ENCODE measurements at regions not wholly inside any gene's neighbourhood (a gene's known extent, or its start where the extent isn't known, plus 50 kb on each side); places are given as distances from the start of the nearest gene placed in this dataset.

- Histone ChIP-seq H3K36me3 (replicated peaks; ENCODE audit: control insufficient read depth, insufficient read depth, low read length) (no peaks in the 10 kb centered on the region), H3K4me3 (ENCODE audit: insufficient read depth, low read depth, low read length) (no peak overlapping the region), H3K27me3 (ENCODE audit: control insufficient read depth, insufficient read depth, low read length) (no peaks in the 10 kb centered on the region)
- no peak for DNase-seq
Measured at GRCh38 chr11:111049131-111049530, 196.4 kb upstream of the POU2AF2 start.

DNA sequence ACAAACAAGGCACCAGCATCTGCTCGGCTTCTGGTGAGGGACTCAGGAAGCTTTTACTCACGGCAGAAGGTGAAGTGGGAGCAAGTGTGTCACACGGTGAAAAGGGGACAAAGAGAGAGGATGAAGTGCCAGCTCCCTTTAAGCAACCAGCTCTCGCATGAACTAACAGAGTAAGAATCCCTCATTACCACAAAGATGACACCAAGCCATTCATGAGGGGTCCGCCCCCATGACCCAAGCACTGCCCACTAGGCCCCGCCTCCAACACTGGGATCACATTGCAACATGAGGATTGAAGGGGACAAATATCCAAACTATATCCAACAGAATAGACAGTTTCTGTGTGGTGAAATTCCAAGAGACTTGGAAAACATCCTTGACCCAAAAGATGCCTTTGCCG is 198.2 kb upstream of the POU2AF2 start:
- peak; percentile 10 for DNase-seq
- Histone ChIP-seq H3K4me3 (ENCODE audit: insufficient read depth, low read depth, low read length) (no peak overlapping the region), H3K27me3 (ENCODE audit: control insufficient read depth, insufficient read depth, low read length) (no peaks in the 10 kb centered on the region), H3K36me3 (replicated peaks; ENCODE audit: control insufficient read depth, insufficient read depth, low read length) (no peaks in the 10 kb centered on the region)

- Histone ChIP-seq H3K4me3 (ENCODE audit: insufficient read depth, low read depth, low read length) (no peak overlapping the region), H3K27me3 (ENCODE audit: control insufficient read depth, insufficient read depth, low read length) (no peaks in the 10 kb centered on the region), H3K36me3 (replicated peaks; ENCODE audit: control insufficient read depth, insufficient read depth, low read length) (no peaks in the 10 kb centered on the region)
- no peak for DNase-seq
Measured at GRCh38 chr11:111046291-111046690, 199.2 kb upstream of the POU2AF2 start.

DNA sequence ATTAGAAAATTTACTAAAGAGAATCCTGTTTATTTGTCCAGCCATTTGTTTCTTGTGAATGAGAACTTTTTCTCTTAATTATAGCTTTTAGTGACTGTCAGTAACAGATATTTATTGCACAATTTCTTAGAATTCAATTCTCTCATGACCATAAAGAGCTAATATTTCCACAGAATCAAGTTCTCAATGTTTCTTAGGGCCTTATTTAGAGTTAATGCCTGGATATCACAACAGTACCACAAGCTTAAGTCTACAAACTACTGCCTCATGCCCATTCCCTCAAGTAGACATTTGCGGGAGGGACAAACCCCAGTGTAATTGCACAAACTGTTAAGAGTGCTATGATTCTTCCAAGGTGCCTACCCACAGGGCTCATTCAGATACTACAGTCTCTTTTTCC is 199.7 kb upstream of the POU2AF2 start:
- no peaks in the 10 kb centered on the region for H3K27me3 ChIP-seq (ENCODE audit: control insufficient read depth, insufficient read depth, low read length)
- H3K36me3 ChIP-seq (replicated peaks; ENCODE audit: control insufficient read depth, insufficient read depth, low read length) = no peaks in the 10 kb centered on the region
- DNase-seq = no peak
- no peak overlapping the region for H3K4me3 ChIP-seq (ENCODE audit: insufficient read depth, low read depth, low read length)

GRCh38 chr11:111045407-111045803 is 200.1 kb upstream of the POU2AF2 start:
- no peaks in the 10 kb centered on the region for H3K27me3 ChIP-seq (ENCODE audit: control insufficient read depth, insufficient read depth, low read length)
- no peak for DNase-seq
- H3K4me3 ChIP-seq (ENCODE audit: insufficient read depth, low read depth, low read length) = no peak overlapping the region
- no peaks in the 10 kb centered on the region for H3K36me3 ChIP-seq (replicated peaks; ENCODE audit: control insufficient read depth, insufficient read depth, low read length)

DNA sequence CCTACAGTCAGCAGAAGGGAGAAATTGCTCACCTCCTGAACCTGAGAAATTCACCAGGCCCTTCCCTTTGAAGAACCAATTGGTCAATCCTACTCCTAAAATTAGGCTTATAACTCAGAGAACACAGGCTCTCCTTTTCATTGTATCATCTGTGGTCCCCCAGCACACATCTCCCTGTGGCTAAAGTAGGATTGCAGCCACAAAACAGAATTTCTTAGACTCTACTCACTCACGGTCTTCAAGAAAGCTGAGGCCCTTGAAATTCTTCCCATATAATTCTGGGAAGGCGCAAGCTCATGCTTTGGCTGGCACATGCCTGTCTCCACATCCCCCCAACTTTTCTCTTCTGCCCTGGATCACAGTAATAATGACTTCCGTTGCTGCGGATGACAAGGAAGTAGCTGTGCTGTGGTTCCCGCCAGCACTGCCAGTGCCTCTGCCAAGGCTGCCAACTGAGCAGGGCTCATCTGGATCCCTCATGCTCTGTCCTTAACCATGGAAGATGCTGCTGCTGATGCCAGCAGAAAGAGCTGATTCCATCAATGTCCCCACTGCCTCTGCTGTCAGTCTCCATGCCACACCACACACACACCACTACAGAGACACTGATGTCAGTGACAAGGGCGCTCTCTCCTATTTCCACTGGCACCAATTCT is 200.6 kb upstream of the POU2AF2 start:
- Histone ChIP-seq H3K4me3 (ENCODE audit: insufficient read depth, low read depth, low read length) (no peak overlapping the region), H3K27me3 (ENCODE audit: control insufficient read depth, insufficient read depth, low read length) (no peaks in the 10 kb centered on the region), H3K36me3 (replicated peaks; ENCODE audit: control insufficient read depth, insufficient read depth, low read length) (no peaks in the 10 kb centered on the region)
- DNase-seq = no peak

GRCh38 chr11:111039982-111040381 is 205.5 kb upstream of the POU2AF2 start:
- Histone ChIP-seq H3K4me3 (ENCODE audit: insufficient read depth, low read depth, low read length) (no peak overlapping the region), H3K27me3 (ENCODE audit: control insufficient read depth, insufficient read depth, low read length) (no peaks in the 10 kb centered on the region), H3K36me3 (replicated peaks; ENCODE audit: control insufficient read depth, insufficient read depth, low read length) (no peaks in the 10 kb centered on the region)
- DNase-seq = no peak

DNA sequence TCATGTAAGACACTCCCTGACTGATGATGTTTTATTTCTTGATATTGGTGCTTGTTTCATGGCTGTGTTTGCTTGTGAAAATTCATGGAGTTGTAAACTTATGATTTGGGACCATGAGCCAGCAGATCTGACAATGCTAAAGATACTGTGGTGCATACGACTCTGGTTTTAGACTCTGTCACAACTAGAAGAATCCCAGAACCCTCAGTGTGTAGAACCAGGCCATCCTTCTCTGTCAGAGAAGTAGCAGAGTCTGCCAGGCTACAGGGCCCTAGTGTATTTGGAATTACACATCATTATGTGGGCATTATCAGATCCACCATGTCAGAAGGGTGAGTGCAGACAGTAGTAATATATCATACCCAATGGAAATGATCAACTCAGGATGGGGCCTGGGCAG is 209.8 kb upstream of the POU2AF2 start:
- no peak for DNase-seq

DNA sequence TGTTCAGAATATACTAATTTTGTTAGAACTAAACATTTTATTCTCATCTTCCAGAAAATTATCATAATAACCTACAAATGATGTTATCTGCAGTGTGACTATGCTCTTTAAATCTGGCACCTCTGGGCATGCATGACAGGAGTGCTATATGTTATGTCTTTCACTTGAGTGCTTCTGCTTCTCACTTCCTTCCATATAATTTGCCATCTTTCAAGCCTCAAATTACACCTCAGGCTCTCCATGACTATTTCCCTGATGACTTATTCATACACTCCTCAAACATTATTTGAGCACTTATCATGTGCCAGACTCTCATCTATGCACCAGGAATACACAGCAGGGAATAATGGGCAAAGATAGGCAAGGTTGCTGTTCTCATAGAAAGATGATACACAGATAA is 219.3 kb upstream of the POU2AF2 start:
- no peaks in the 10 kb centered on the region for H3K36me3 ChIP-seq (replicated peaks; ENCODE audit: control insufficient read depth, insufficient read depth, low read length)
- no peak for DNase-seq
- no peaks in the 10 kb centered on the region for H3K27me3 ChIP-seq (ENCODE audit: control insufficient read depth, insufficient read depth, low read length)
- H3K4me3 ChIP-seq (ENCODE audit: insufficient read depth, low read depth, low read length) = no peak overlapping the region

More for the DNA sequence above, 209.8 kb upstream of the POU2AF2 start:
- no peak overlapping the region for H3K4me3 ChIP-seq (ENCODE audit: insufficient read depth, low read depth, low read length)
- H3K27me3 ChIP-seq (ENCODE audit: control insufficient read depth, insufficient read depth, low read length) = no peaks in the 10 kb centered on the region
- H3K36me3 ChIP-seq (replicated peaks; ENCODE audit: control insufficient read depth, insufficient read depth, low read length) = no peaks in the 10 kb centered on the region

GRCh38 chr11:111021131-111021530 is 224.4 kb upstream of the POU2AF2 start:
- no peak overlapping the region for H3K4me3 ChIP-seq (ENCODE audit: insufficient read depth, low read depth, low read length)
- no peak for DNase-seq
- H3K27me3 ChIP-seq (ENCODE audit: control insufficient read depth, insufficient read depth, low read length) = no peaks in the 10 kb centered on the region
- no peaks in the 10 kb centered on the region for H3K36me3 ChIP-seq (replicated peaks; ENCODE audit: control insufficient read depth, insufficient read depth, low read length)

- DNase-seq = no peak
- Histone ChIP-seq H3K27me3 (ENCODE audit: control insufficient read depth, insufficient read depth, low read length) (no peaks in the 10 kb centered on the region), H3K4me3 (ENCODE audit: insufficient read depth, low read depth, low read length) (no peak overlapping the region), H3K36me3 (replicated peaks; ENCODE audit: control insufficient read depth, insufficient read depth, low read length) (no peaks in the 10 kb centered on the region)
Measured at GRCh38 chr11:111019871-111020670, 225.5 kb upstream of the POU2AF2 start.

- no peak overlapping the region for H3K4me3 ChIP-seq (ENCODE audit: insufficient read depth, low read depth, low read length)
Measured at GRCh38 chr11:111019451-111019850, 226.1 kb upstream of the POU2AF2 start.

DNA sequence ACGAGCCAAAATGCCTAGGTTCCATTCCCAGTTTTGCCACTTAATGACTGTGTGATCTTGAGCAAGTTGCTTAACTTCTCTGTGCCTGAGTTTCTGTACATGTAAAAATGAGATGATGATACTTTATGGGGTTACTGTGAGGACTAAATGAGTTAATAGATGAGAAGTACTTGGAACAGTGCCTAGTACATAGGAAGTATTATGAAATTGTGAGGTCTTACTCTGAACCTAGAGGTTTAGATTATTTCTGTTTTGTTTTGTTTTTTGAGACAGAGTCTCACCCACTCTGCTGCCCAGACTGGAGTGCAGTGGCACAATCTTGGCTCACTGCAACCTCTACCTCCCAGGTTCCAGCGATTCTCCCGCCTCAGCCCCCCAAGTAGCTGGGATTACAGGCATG is 227.0 kb upstream of the POU2AF2 start:
- H3K27me3 ChIP-seq (ENCODE audit: control insufficient read depth, insufficient read depth, low read length) = no peaks in the 10 kb centered on the region
- no peaks in the 10 kb centered on the region for H3K36me3 ChIP-seq (replicated peaks; ENCODE audit: control insufficient read depth, insufficient read depth, low read length)

More at GRCh38 chr11:111019451-111019850, 226.1 kb upstream of the POU2AF2 start:
- DNase-seq = no peak
- no peaks in the 10 kb centered on the region for H3K36me3 ChIP-seq (replicated peaks; ENCODE audit: control insufficient read depth, insufficient read depth, low read length)
- no peaks in the 10 kb centered on the region for H3K27me3 ChIP-seq (ENCODE audit: control insufficient read depth, insufficient read depth, low read length)

GRCh38 chr11:111012491-111012890 is 233.0 kb upstream of the POU2AF2 start:
- Histone ChIP-seq H3K27me3 (ENCODE audit: control insufficient read depth, insufficient read depth, low read length) (no peaks in the 10 kb centered on the region), H3K4me3 (ENCODE audit: insufficient read depth, low read depth, low read length) (no peak overlapping the region), H3K36me3 (replicated peaks; ENCODE audit: control insufficient read depth, insufficient read depth, low read length) (no peaks in the 10 kb centered on the region)
- no peak for DNase-seq

More for the DNA sequence above, 227.0 kb upstream of the POU2AF2 start:
- H3K4me3 ChIP-seq (ENCODE audit: insufficient read depth, low read depth, low read length) = no peak overlapping the region
- no peak for DNase-seq

GRCh38 chr11:111011275-111011594 is 234.3 kb upstream of the POU2AF2 start:
- no peak overlapping the region for H3K4me3 ChIP-seq (ENCODE audit: insufficient read depth, low read depth, low read length)
- no peak for DNase-seq
- H3K36me3 ChIP-seq (replicated peaks; ENCODE audit: control insufficient read depth, insufficient read depth, low read length) = no peaks in the 10 kb centered on the region
- H3K27me3 ChIP-seq (ENCODE audit: control insufficient read depth, insufficient read depth, low read length) = no peaks in the 10 kb centered on the region

Data from H7 (cell line).